GM19035 (cell line): ENCODE measurements at regions not wholly inside any gene's neighbourhood (a gene's known extent, or its start where the extent isn't known, plus 50 kb on each side); places are given as distances from the start of the nearest gene placed in this dataset.
A peak's percentile ranks its signal among the peaks of the same experiment; 100 is the strongest.
"Not testable (repeated sequence)": the region's sequence is repeated elsewhere in the genome, so short reads cannot be mapped to it uniquely, and the experiment has no call there.

Source experiments
- ATAC-seq: cut with Tn5 transposase; IDR thresholded peaks from one replicate; pipeline ENCODE4 v1.9.1; 2021; ENCODE audit not compliant: unreplicated experiment

DNA sequence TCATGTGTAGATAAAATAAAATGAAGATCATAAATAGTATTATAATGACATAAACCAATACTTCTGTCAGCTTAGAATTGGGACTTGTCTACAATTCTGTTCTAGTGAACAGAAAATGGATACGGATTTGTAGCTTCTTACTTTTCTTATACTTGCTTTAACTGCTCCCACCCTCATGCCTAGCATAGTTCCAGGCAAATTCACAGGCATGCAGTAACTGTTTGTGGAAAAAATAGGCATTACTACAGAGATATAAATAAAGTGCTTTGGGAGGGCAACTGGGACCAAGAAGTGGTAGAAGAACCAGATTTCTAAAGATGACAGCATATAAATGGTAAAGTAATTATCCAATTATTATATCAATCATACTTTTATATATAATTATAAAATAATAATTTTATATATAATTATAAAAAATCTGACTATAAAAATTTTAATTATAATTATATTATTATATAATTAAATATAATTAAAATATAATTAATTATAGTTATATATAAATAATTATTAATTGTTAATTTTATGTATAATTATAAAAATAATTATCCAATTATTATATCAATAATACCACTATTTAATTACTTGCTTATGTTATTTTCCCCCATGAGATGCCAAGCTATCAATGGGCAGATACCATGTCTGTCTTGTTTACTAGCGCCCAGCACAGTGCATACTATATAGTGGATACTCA lies 144.1 kb downstream of the NOC3L start:
- no peak for ATAC-seq

DNA sequence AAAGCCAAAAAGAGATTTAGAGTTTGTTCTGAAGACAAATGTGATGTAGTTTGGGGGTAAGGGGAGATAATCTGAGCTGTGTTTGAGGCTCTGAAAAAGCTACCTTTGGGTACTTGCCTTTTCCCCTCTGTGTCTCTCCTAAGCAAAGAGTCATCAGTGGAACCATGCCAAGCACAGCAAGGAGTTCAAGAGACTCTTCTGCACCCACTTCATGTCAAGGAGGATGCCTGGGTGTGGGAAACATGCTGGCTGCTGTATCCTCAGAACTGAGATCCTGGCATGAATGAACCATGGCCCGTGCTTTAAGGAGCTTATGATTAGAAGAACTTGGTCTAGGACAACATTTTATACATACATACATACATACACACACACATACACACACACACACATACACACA lies 142.9 kb downstream of the NOC3L start:
- ATAC-seq = no peak

DNA sequence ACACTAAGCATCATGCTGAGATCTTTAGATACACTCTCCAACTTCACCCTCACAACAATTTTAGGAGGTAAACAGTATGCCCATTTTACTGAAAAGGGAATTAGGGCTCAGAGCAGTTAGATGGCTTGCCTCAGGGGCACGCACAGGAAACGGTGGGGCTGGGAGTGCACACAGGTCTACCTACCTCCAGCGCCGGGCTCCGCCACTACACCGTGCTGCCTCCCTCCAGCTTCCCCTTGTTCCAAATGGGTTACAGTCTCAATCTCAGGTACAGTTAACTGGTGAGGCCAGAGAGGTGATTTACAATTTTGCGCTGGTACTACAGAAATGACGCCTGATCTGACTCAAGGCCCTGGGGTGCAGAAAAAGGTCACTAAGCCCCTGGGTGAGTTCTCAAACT lies 142.0 kb downstream of the NOC3L start:
- ATAC-seq = no peak

DNA sequence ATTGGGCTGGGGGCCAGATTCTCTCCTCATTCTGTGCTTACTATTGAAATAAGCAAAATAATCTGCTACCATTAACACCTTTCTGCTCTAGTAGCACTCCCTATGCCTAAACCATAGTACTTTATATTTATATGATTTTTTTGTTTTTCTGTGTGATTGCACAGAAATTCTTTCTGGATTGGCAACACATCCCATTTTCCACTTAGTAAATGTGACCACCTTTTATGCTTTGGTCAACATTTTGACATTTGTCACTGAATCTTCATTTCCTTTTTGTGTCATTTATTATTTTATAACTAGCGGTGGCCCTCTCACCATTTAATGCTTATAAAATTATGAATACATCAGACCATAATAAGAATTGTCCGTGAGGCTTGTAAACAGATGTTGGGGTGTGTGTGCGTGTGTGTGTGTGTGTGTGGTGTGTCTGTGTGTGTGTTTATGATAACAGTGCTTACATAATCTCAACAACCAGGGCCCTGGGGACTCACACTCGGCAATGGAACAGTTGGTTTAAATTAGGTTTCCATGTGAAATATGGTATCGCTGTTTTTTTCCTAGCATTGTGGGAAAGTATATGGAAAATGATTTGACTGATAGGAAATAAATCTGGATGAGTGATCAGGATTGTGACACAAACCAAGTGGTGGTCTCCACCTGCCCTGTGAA lies 138.9 kb downstream of the NOC3L start:
- no peak for ATAC-seq

DNA sequence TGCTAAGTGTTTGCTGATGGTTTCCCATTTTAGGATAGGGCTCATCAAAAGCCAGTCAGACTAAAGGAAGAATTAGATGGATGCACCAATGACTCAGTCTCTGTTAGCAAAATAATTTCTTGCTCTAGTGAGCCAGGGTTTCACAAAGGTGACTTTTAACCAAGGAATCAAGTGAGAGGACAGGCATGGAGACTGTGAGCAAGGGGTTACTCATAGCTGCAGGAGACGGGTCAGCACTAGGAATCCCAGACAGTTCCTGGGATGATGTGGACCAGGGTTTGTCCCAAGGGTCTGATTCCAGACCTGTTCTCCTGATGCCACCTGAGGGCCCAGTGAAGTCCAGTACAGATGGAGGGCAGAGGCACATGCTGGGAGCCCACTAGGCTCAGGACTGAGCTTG lies 138.1 kb downstream of the NOC3L start:
- ATAC-seq = no peak

DNA sequence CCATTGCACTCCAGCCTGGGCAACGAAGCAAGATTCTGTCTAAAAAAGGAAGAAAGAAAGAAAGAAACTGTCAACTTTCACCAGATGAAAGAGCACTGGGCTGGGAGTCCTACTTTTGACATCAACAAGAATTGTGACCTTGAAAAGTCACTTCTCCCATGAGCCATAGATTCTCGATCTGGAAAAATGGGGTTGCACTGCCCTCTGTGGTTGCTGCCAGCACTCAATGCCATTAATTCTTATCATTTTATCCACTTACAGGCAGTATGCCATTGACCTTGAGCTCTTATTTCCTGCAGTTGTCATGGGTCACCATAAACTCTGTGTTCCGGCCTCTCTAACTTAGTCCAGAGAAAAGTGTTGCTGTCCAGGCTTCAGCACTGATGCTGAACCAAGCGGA lies 137.2 kb downstream of the NOC3L start:
- no peak for ATAC-seq

DNA sequence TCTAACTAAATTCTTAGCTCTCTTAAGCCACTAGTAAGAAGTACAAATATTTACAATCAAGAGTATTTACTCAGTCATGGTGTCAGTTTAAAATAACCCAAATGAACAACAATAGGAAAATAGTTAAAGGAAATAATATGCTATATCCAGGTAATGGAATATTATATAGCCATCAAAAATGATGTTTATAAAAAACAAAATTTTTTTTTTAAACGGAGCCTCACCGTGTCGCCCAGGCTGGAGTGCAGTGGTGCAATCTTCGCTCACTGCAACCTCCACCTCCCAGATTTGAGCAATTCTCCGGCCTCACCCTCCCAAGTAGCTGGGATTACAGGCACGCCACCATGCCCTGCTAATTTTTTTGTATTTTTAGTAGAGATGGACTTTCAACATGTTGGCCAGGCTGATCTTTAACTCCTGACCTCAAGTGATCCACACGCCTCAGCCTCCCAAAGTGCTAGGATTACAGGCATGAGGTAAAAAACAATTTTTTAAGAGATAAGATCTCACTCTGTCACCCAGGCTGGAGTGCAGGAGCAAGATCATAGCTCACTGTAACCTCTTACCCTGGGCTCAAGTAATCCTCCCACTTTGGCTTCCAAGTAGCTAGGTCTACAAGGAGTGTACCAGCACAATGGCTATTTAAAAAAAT lies 132.5 kb downstream of the NOC3L start:
- no peak for ATAC-seq

DNA sequence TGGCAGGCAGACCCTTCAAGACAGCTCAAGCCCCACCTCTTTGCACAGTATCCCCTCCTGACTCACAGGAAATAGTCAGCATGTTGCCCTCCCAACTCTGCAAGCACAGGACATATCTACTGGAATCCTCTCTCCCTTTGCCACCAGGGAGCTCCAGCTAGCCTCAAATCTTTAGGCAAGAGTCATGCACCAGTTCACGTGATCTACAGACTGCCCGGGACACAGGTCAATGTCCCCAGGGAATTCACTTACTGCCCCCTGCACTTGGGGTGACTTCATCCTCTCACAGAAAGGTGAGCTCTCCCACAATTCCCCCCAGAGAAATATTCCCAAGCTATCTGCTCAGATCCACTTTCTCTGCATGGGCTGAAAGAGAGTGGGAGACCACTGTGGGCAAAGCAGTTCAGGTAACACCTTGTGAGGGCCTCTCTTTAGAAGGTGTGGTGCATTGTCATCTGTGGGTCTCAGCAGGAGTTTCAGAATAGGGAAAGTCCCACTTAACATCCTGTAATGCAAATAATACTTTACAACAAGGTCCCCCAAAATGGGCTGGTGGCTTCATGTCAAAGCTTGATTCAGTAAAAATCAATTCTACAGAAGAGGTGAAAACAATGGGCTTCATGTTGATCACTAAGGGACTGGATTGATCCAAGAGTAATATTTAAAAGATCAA lies 129.9 kb downstream of the NOC3L start:
- ATAC-seq = peak; percentile 81

DNA sequence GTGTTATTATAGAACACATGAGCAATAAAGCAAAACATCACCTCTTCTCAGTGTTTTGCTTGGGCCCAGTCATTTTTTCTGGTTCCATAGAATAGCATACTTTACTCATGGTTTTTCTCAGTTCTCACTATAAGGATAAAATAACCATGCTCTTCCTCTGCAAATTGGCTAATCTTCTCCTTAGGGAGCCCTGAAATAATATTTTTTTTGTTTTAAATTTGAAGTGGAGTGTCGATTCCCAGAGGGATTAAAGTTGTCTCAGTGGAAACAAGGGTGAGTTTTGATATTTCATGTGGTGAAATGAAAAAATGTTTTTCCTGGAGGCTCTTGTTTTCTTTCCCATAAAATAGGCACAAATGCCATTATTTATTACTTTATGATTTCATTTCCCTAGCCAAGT lies 127.3 kb downstream of the NOC3L start:
- no peak for ATAC-seq

DNA sequence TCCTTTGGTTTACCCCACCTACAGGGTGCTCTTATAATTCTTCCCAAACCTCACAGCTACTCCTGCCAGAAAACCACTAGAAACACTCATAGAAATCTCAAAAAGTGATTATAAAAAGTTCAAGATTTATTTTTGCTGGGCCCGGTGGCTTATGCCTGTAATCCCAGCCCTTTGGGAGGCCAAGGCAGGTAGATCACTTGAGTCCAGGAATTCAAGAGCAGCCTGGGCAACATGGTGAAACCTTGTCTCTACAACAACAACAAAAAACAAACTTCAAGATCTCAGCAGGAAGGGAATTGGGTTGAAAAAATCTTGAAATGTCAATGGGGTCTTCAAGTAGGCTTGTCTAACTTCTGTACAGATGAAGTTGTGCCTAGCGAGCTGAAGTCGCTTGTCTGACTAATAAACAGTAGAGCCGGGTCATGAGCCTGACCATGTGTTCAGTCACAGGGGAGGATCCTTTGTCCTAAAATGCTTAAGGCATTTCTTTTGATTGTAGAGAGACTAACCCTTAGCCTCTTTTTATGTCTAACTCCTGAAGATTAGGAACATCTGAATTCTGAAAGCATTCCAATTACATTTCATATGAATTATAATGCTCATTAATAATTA lies 124.6 kb downstream of the NOC3L start:
- no peak for ATAC-seq

DNA sequence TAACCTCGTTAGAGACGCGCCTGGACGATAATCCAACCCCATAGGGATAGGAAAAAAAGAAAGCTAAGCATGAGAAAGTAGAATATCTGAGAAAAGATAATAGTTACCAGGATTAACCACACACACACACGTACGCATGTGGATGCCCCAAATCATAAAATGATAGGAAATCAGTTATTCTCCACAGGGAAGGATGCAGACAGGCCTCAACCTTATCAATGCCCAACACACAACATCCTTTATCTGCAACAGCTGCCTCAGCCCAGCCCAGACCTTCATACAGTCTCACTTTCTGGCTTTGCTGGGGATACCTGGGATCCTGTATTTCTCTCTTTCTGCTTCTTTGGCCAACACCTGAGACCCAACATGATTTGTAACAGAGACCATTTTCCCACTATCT lies 123.0 kb downstream of the NOC3L start:
- no peak for ATAC-seq

DNA sequence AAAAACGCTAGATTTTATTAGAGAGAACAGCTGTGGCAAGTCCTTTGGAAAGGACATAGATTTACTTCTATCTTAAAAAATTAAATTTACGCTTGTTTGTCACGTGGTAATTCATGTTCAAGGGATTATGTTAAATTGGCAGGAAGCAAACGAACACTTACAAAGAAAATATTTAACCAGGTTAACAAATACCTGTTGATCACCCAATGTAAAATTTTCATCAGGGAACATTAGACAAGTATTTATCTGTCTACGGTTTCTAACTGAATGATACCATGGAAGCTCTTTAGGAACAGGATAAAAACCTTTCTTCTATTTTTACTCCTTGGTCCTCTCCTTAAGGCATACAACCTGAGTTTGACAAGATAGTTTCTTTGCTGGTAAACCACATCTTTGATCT lies 122.2 kb downstream of the NOC3L start:
- ATAC-seq = no peak

DNA sequence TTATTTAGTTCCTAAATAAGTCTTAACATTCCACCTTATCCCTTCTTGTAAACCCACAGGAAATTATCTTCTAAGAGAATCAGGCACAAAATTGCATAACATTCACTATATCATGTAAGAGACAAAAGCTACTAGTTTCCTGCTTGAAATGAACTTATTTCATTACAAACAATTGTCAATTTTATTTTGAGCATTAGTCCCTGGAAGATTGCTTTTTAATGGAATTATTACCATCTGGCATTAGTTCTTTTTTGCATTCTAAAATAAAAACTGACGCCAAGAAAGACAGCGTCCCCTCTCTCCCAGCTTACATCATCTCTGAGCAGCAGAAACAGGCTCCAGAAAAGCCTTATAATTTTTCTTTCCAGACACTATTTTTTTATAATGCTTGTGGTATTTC lies 121.8 kb downstream of the NOC3L start:
- ATAC-seq = no peak

DNA sequence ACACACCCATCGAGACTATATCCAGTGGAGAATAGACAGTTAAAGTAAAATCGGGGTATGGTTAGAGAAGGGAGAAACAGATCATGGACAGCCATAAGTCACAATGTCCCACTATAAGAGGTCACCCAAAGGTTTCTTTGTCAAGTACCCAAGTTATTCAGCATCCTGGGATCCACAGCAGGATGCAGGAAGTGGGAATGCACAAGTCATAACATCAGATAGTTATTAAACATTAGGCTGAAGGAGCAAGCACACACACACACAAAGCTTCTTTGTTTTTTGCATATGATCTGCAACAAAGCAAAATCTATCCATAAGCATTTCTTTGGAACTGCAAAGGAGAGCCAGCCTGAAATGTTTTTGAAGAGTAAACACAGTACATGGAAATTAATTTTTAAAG lies 111.6 kb downstream of the NOC3L start:
- ATAC-seq = no peak

DNA sequence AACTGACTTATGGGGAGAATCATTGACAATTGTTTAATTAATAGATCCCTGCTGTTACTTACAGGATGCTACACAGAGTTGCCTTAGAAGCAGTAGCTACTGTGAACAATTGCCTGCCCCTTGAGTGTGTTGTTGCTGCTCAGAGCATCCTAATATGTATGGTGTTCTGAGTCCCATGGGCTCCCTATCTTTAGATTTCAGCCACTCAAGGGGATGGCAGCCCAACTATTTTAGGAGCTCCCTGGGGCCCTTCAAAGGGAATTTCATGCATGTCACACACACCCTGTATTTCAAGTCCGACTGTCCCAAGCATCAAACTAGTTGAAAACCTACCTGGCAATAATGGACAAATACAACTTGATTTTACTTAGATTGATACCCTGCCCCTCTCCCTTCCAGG lies 111.2 kb downstream of the NOC3L start:
- ATAC-seq = no peak

DNA sequence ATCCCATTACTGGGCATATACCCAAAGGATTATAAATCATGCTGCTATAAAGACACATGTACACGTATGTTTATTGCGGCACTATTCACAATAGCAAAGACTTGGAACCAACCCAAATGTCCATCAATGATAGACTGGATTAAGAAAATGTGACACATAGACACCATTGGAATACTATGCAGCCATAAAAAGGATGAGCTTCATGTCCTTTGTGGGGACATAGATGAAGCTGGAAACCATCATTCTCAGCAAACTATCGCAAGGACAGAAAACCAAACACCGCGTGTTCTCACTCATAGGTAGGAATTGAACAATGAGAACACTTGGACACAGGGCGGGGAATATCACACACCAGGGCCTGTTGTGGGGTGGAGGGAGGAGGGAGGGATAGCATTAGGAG lies 105.3 kb downstream of the NOC3L start:
- ATAC-seq = not testable (repeated sequence)

DNA sequence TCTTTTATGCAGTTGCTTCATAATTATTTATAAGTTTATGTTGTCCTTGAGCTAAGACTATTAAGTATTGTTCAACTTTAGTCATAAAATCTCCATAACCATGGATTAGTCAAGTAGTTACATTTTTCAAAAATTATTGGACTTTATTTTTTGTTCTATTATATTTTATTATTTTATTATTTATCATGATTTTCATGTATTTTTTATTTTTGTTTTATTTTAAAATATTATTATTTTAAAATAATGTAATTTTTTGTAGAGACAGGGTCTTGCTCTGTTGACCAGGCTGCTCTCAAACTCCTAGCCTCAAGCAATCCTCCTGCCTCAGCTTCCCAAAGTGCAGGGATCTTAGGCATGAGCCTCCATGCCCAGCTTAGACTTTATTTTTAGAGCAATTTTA lies 102.3 kb downstream of the NOC3L start:
- no peak for ATAC-seq

DNA sequence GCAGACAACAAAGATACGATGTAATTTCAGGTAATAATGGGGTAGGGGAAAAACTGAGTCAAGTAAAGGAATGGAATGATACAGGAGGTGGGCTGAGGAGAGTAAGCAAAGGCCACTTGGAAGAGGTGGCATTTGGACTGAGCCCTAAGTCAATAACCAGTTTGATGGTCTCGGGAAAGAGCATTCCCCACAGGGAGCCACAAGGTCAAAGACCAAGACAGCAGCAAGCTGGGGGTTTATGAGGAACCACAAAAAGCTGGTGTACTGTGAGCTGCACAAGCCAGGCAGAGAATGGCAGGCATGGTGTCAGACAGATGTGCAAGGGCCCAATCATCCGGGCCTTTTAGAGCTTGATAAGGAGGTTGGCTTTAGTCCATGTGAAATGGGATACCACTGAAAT lies 98.7 kb downstream of the NOC3L start:
- no peak for ATAC-seq

DNA sequence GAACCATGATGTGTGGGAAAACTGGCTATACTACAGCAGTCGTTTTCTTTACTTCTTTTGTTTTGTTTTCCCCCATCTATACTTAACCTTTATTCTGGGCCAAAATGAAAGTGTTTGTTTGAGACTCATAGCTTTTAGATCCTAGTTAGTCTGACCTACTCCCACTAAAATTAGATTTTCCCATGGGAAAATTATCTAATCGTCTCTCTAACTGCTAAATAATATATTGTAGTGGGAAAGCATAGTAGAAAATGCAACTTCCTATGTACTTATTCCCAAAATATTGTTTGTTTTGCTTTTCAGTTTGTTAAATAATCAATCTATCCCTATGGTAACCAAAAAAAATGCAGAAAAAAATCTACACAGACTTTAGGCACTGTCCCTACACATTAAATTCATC lies 96.6 kb downstream of the NOC3L start:
- no peak for ATAC-seq

DNA sequence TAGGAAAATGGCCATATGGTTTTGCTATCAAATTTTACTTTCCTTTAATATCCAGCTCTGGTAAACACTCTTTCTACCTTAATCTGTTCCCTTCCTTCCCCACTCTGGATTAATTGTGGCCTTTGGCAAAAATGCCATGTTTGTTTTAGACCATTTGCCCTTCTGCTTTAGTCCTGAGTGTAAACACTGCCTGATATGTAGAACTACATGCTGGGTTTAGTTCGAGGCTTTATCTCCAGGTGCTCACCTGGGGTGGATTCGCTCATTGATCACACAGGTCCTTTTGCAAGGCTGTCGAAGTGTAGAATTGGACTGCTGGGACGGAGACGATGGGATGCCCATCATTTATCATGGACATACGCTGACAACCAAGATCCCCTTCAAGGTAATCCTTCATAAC lies 94.1 kb downstream of the NOC3L start:
- ATAC-seq = no peak

DNA sequence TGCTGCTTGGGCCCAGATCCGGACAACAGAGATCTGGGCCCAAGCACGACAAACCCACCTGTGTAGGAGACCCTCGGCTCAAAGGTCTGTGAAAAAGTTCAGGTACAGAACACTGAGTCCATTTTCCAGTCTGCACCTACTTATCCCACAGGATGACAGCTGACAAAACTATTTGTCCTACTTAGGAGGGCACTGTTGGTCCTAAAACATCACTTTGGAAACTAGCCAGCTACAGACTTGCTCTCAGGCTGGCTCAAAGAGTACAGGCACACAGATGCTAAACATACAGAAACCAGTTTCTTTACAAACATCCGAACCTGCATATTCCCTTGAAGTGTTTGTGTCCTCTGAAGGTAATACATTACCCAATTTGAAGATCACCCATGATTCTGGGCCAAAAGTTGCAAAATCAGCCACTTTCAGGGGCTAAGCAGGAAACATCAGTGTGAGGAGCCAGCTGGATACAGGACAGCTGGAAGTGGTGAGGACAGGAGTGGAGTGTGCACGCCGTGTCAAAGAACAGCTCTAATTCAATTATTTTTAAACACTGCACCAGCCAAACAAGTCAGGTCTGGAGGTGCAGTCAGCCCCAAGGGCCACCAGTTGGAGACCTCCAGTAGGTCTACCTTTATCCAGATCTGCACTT lies 88.5 kb downstream of the NOC3L start:
- no peak for ATAC-seq
